DND-41 (cell line): ENCODE measurements at regions not wholly inside any gene's neighbourhood (a gene's known extent, or its start where the extent isn't known, plus 50 kb on each side); places are given as distances from the start of the nearest gene placed in this dataset.

Source experiments
- ATAC-seq: fragments of 200-7000 bp; cut with Tn5 transposase; 3 replicates; pipeline ENCODE4 v1.9.1; 2021; ENCODE audit warnings: low read depth; ENCODE audit not compliant: insufficient read depth
- DNase-seq: peaks from one replicate; pipeline ENCODE4 v3.0.0-alpha.2; 2020
- H2AFZ ChIP-seq: 2 replicates; pipeline ENCODE4 v1.6.0; 2012; ENCODE audit warnings: low read depth, low read length
- H3K27ac ChIP-seq: 2 replicates; pipeline ENCODE4 v1.5.1; 2012; ENCODE audit warnings: low read length, inconsistent platforms
- H3K27me3 ChIP-seq: fragments of 200-600 bp; sonication (generic); 2 replicates; pipeline ENCODE4 v1.6.0; 2012; ENCODE audit warnings: low read length, mild to moderate bottlenecking, inconsistent platforms; ENCODE audit not compliant: insufficient read depth, poor library complexity
- H3K36me3 ChIP-seq: 2 replicates; pipeline ENCODE4 v1.5.1; 2012; ENCODE audit warnings: low read length, inconsistent platforms; ENCODE audit not compliant: insufficient read depth
- H3K4me1 ChIP-seq: 2 replicates; pipeline ENCODE4 v1.5.1; 2012; ENCODE audit warnings: mild to moderate bottlenecking, low read length; ENCODE audit not compliant: insufficient read depth
- H3K4me2 ChIP-seq: 2 replicates; pipeline ENCODE4 v1.6.0; 2012; ENCODE audit warnings: mild to moderate bottlenecking, moderate library complexity, low read length, inconsistent platforms; ENCODE audit not compliant: insufficient read depth
- H3K4me3 ChIP-seq, 2 experiments: fragments of 200-600 bp in 1 of 2; shearing (Covaris generic) in 1 of 2; 2 replicates each; pipeline ENCODE4 v1.5.1; 2012 to 2016; ENCODE audit warnings: inconsistent platforms in 2 of 2, low read length in 2 of 2, mild to moderate bottlenecking in 2 of 2, low read depth in 1 of 2, moderate library complexity in 1 of 2
- H3K79me2 ChIP-seq: 2 replicates; pipeline ENCODE4 v1.6.0; 2012; ENCODE audit warnings: low read length, inconsistent platforms; ENCODE audit not compliant: insufficient read depth
- H3K9ac ChIP-seq: 2 replicates; pipeline ENCODE4 v1.6.0; 2012; ENCODE audit warnings: low read depth, mild to moderate bottlenecking, inconsistent platforms, low read length, moderate library complexity
- H3K9me3 ChIP-seq: 2 replicates; pipeline ENCODE4 v1.5.1; 2012; ENCODE audit warnings: low read length, moderate library complexity, mild to moderate bottlenecking, inconsistent platforms; ENCODE audit not compliant: insufficient read depth, severe bottlenecking
- H4K20me1 ChIP-seq: 2 replicates; pipeline ENCODE4 v1.6.0; 2012; ENCODE audit warnings: low read length; ENCODE audit not compliant: insufficient read depth
- EZH2 ChIP-seq: IDR thresholded peaks from 3 replicates; pipeline ENCODE4 v1.6.1; 2012; ENCODE audit warnings: borderline replicate concordance, low read depth, mild to moderate bottlenecking, moderate library complexity, low read length, inconsistent platforms; ENCODE audit not compliant: severe bottlenecking
- TF ChIP-seq, protein P1 (sequence below): IDR thresholded peaks from 2 replicates; pipeline ENCODE4 v1.5.1; 2012; ENCODE audit warnings: borderline replicate concordance, low read length, moderate library complexity, mild to moderate bottlenecking; ENCODE audit not compliant: poor library complexity, severe bottlenecking; ENCODE audit errors: extremely low read depth

DNA sequence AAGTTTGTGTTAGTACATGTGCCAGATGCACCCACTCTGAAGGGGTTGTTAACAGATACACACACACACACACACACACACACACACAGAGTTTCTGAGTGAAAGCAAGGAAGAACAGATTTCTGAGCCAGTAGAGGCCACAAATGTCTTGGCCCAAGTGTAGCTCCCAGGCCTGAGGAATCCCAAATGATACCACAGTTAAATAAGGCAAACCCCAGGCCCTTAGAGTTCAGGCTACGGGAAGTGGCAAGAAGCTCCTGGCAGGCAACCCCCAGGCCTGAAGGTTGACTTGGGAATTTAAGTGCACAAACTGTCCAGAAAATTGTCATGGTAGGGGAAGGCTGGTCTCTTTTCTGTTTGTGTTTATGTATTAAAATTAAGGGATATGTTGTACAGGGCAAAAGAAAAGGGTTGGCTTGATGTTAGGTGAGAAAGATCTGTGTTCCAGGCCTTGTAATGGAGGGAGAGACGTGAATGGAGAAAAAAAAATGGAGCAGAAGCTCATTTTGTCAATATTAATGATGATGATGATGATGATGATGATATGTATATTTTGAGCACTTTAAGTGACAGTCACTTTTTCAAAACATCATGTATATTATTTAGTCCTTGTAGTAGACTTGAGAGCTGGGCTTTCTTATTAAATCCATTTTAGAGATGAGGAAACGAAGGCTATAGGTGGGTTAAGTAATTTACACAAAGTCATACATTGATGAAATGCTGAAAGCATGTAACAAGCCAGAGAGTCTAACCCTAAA lies 317.0 kb upstream of the JAG1 start:
- TF ChIP-seq, protein P1, sequence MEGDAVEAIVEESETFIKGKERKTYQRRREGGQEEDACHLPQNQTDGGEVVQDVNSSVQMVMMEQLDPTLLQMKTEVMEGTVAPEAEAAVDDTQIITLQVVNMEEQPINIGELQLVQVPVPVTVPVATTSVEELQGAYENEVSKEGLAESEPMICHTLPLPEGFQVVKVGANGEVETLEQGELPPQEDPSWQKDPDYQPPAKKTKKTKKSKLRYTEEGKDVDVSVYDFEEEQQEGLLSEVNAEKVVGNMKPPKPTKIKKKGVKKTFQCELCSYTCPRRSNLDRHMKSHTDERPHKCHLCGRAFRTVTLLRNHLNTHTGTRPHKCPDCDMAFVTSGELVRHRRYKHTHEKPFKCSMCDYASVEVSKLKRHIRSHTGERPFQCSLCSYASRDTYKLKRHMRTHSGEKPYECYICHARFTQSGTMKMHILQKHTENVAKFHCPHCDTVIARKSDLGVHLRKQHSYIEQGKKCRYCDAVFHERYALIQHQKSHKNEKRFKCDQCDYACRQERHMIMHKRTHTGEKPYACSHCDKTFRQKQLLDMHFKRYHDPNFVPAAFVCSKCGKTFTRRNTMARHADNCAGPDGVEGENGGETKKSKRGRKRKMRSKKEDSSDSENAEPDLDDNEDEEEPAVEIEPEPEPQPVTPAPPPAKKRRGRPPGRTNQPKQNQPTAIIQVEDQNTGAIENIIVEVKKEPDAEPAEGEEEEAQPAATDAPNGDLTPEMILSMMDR = no peak
- no peak for TF ChIP-seq EZH2
- no peak overlapping the region for H3K4me2 ChIP-seq

DNA sequence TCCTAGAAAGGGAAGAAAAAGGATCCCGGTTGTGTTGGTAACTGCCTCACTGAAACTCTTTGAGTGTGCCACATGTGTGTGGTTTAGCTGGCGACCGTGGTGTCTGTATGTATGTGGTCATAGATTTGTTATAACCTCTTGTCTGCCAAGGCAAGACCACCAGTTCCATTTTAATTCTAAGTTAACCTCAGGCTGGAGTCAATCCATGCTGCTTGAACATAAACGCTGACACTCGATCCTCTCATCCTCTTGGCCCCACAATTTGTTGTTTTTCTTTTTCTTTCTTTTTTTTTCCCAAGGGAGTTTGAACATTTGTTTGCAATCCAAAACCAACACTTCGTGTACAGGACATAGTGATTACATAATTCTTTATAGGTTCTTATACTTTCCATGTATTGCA lies 318.9 kb upstream of the JAG1 start:
- Histone ChIP-seq H3K4me2 (no peak overlapping the region), H3K4me3 (no peak overlapping the region), H3K4me1 (no peaks in the 10 kb centered on the region), H3K79me2 (no peaks in the 10 kb centered on the region), H4K20me1 (no peaks in the 10 kb centered on the region), H2AFZ (no peak overlapping the region), H3K36me3 (no peaks in the 10 kb centered on the region), H3K27me3 (no peaks in the 10 kb centered on the region), H3K27ac (no peak overlapping the region), H3K9me3 (no peaks in the 10 kb centered on the region), H3K9ac (no peak overlapping the region)
- ATAC-seq (no peak), DNase-seq (no peak)
- no peak for TF ChIP-seq EZH2
- TF ChIP-seq, protein P1 = no peak

More for the DNA sequence above, 317.0 kb upstream of the JAG1 start:
- Histone ChIP-seq H3K4me1 (no peaks in the 10 kb centered on the region), H3K36me3 (no peaks in the 10 kb centered on the region), H3K79me2 (no peaks in the 10 kb centered on the region), H3K9me3 (no peaks in the 10 kb centered on the region), H3K27me3 (no peaks in the 10 kb centered on the region), H3K4me3 (no peak overlapping the region), H3K9ac (no peak overlapping the region), H4K20me1 (no peaks in the 10 kb centered on the region), H2AFZ (no peak overlapping the region), H3K27ac (no peak overlapping the region)
- DNase-seq = no peak
- ATAC-seq = no peak

DNA sequence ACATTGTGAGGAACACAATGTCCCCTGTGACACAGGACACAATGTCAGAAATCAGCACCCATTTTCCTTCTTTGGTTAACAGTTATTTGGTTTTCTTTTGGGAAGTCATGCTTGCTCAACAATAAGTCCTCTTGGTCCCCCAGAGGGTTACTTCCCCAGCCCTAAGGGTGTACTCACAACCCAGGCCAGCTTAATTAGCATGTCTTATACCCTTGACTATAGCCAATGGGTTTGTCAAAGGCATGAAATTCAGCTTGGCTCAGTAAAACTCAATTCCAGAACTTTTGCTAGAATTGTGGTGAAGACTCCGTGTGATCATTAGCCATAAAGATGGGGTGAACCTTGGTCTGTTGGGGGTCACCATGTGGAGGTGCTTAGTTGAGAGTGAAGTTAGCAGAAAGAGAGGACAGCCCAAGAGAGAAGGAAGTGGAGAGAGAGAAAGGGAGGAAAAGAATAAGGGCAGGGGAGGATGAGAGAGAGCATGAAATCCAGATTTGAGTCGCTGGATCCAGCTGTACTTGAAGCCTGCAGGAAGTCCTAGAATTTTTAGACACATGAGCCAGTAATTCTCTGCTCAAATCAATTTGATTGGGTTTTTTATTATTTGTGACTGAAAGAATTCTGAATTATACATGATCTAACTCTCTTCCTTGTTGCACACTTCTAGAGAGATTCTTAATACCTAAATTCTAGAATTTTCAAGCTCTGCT lies 321.3 kb upstream of the JAG1 start:
- Histone ChIP-seq H3K27me3 (no peaks in the 10 kb centered on the region), H3K36me3 (no peaks in the 10 kb centered on the region), H3K9ac (no peak overlapping the region), H3K9me3 (no peaks in the 10 kb centered on the region), H3K27ac (no peak overlapping the region), H3K4me1 (no peaks in the 10 kb centered on the region), H4K20me1 (no peaks in the 10 kb centered on the region), H3K4me3 (no peak overlapping the region), H2AFZ (no peak overlapping the region), H3K79me2 (no peaks in the 10 kb centered on the region), H3K4me2 (no peak overlapping the region)
- DNase-seq (no peak), ATAC-seq (no peak)
- TF ChIP-seq, protein P1 = no peak
- no peak for TF ChIP-seq EZH2
